PFSK-1 (cell line): ENCODE measurements at regions not wholly inside any gene's neighbourhood (a gene's known extent, or its start where the extent isn't known, plus 50 kb on each side); places are given as distances from the start of the nearest gene placed in this dataset.

Experiments
- POLR2AphosphoS5 ChIP-seq: IDR thresholded peaks from 2 replicates; pipeline ENCODE4 v1.6.1; 2012; ENCODE audit warnings: low read depth, mild to moderate bottlenecking, control low read depth, low read length, moderate library complexity
- REST ChIP-seq, 2 experiments: IDR thresholded peaks; 2 replicates each; pipeline versions ENCODE4 v1.6.1 to v1.8.0; 2011 to 2012; ENCODE audit warnings: low read depth in 2 of 2, low read length in 2 of 2, control low read depth in 1 of 2, inconsistent platforms in 1 of 2, mild to moderate bottlenecking in 1 of 2, moderate library complexity in 1 of 2; ENCODE audit not compliant: insufficient read depth in 1 of 2

GRCh38 chr1:218525031-218525430 is 179.9 kb downstream of the TGFB2 start:
- TF ChIP-seq POLR2AphosphoS5 (no peak), REST (IDR thresholded peaks at IDR 0.05; ENCODE audit: insufficient read depth in 1 of 2, low read depth in 2 of 2, low read length in 2 of 2) (no peak)
